WTC11 (cell line): ENCODE measurements at regions not wholly inside any gene's neighbourhood (a gene's known extent, or its start where the extent isn't known, plus 50 kb on each side); places are given as distances from the start of the nearest gene placed in this dataset.

Experiments
- ATAC-seq: fragments of 200-7000 bp; cut with Tn5 transposase; 2 replicates; pipeline ENCODE4 v1.10.0; 2021; ENCODE audit warnings: mild to moderate bottlenecking, moderate library complexity
- CTCF ChIA-PET: fragments of 300-600 bp; sonication (Branson Sonifier 250); formaldehyde crosslinking; loops from one replicate; lab custom pipeline; 2021; ENCODE audit warnings: antibody characterized with exemption; lab: Charles Lee
- POLR2A ChIA-PET: fragments of 350-600 bp; sonication (Branson Sonifier 250); formaldehyde crosslinking; loops from one replicate; lab custom pipeline; 2021; ENCODE audit warnings: antibody characterized with exemption; lab: Charles Lee
- DNase-seq: peaks from one replicate; pipeline ENCODE4 v3.0.0; 2021; ENCODE audit warnings: low spot score
- H3K27ac Mint-ChIP-seq: 2 replicates; pipeline ENCODE4 v1.8.0; 2021; ENCODE audit warnings: mixed read lengths
- H3K27me3 Mint-ChIP-seq: 2 replicates; pipeline ENCODE4 v1.8.0; 2021; ENCODE audit warnings: low read depth, mild to moderate bottlenecking, moderate library complexity, mixed read lengths
- H3K36me3 Mint-ChIP-seq: 2 replicates; pipeline ENCODE4 v1.8.0; 2021; ENCODE audit warnings: mixed read lengths
- H3K4me1 Mint-ChIP-seq: 2 replicates; pipeline ENCODE4 v1.8.0; 2022; ENCODE audit warnings: mixed read lengths
- H3K4me3 Mint-ChIP-seq: 2 replicates; pipeline ENCODE4 v1.8.0; 2021; ENCODE audit warnings: mild to moderate bottlenecking, moderate library complexity, mixed read lengths
- H3K9me3 Mint-ChIP-seq: 2 replicates; pipeline ENCODE4 v1.8.0; 2021; ENCODE audit warnings: mixed read lengths
- AR ChIP-seq: fragments of 250-450 bp; sonication (Bioruptor Pico); IDR thresholded peaks from 2 replicates; pipeline ENCODE4 v1.9.0; 2021; ENCODE audit warnings: mild to moderate bottlenecking
- ARID4B ChIP-seq: sonication (generic); formaldehyde crosslinking; IDR thresholded peaks from 2 replicates; pipeline ENCODE4 v1.8.0; 2023; ENCODE audit warnings: missing genetic modification reagents, mild to moderate bottlenecking, borderline replicate concordance
- ATF1 ChIP-seq: sonication (generic); formaldehyde crosslinking; IDR thresholded peaks from 2 replicates; pipeline ENCODE4 v1.8.1; 2023; ENCODE audit warnings: mild to moderate bottlenecking, moderate library complexity, missing genetic modification reagents
- ATF3 ChIP-seq: sonication (generic); formaldehyde crosslinking; conservative IDR thresholded peaks from 2 replicates; pipeline ENCODE4 v1.8.1; 2022; ENCODE audit warnings: mild to moderate bottlenecking, missing genetic modification reagents
- CDX4 ChIP-seq: fragments of 250-450 bp; sonication (Bioruptor Pico); IDR thresholded peaks from 2 replicates; pipeline ENCODE4 v1.9.0; 2021; ENCODE audit warnings: moderate library complexity, mild to moderate bottlenecking, inconsistent platforms, borderline replicate concordance
- HMGA2 ChIP-seq: fragments of 250-450 bp; sonication (Bioruptor Pico); IDR thresholded peaks from 2 replicates; pipeline ENCODE4 v1.4.0; 2021; ENCODE audit warnings: mild to moderate bottlenecking, moderate library complexity
- HMGXB4 ChIP-seq: sonication (generic); formaldehyde crosslinking; IDR thresholded peaks from 2 replicates; pipeline ENCODE4 v1.8.1; 2023; ENCODE audit warnings: mild to moderate bottlenecking, moderate library complexity, missing genetic modification reagents
- KAT7 ChIP-seq: sonication (generic); formaldehyde crosslinking; IDR thresholded peaks from 2 replicates; pipeline ENCODE4 v1.8.1; 2023; ENCODE audit warnings: missing genetic modification reagents, mild to moderate bottlenecking, borderline replicate concordance
- MAX ChIP-seq: sonication (generic); formaldehyde crosslinking; IDR thresholded peaks from 2 replicates; pipeline ENCODE4 v1.8.0; 2022; ENCODE audit warnings: mild to moderate bottlenecking, missing genetic modification reagents
- MLX ChIP-seq: sonication (generic); formaldehyde crosslinking; IDR thresholded peaks from 2 replicates; pipeline ENCODE4 v1.8.1; 2023; ENCODE audit warnings: mild to moderate bottlenecking, missing genetic modification reagents, moderate library complexity
- NFATC4 ChIP-seq: fragments of 250-450 bp; sonication (Bioruptor Pico); IDR thresholded peaks from 2 replicates; pipeline ENCODE4 v1.9.0; 2021; ENCODE audit warnings: mild to moderate bottlenecking
- NFE2L1 ChIP-seq: sonication (generic); formaldehyde crosslinking; IDR thresholded peaks from 2 replicates; pipeline ENCODE4 v1.8.1; 2023; ENCODE audit warnings: missing genetic modification reagents
- OVOL2 ChIP-seq: fragments of 250-450 bp; sonication (Bioruptor Pico); IDR thresholded peaks from 2 replicates; pipeline ENCODE4 v1.9.0; 2021; ENCODE audit warnings: mild to moderate bottlenecking, borderline replicate concordance
- RELA ChIP-seq: sonication (generic); formaldehyde crosslinking; IDR thresholded peaks from 2 replicates; pipeline ENCODE4 v1.8.1; 2022; ENCODE audit warnings: missing genetic modification reagents, mild to moderate bottlenecking, borderline replicate concordance
- TP53 ChIP-seq: sonication (generic); formaldehyde crosslinking; IDR thresholded peaks from 2 replicates; pipeline ENCODE4 v1.8.1; 2023; ENCODE audit warnings: mild to moderate bottlenecking, missing genetic modification reagents
- ZNF121 ChIP-seq: sonication (generic); formaldehyde crosslinking; IDR thresholded peaks from 2 replicates; pipeline ENCODE4 v1.8.0; 2023; ENCODE audit warnings: missing genetic modification reagents
- ZNF138 ChIP-seq: sonication (generic); formaldehyde crosslinking; conservative IDR thresholded peaks from 2 replicates; pipeline ENCODE4 v1.8.1; 2022; ENCODE audit warnings: mild to moderate bottlenecking, moderate library complexity, missing genetic modification reagents

- Mint-ChIP-seq H3K36me3 (no peaks in the 10 kb centered on the region), H3K4me3 (no peak overlapping the region), H3K27me3 (no peaks in the 10 kb centered on the region; the same call in 1 of the 2 replicates), H3K4me1 (peaks cover 8% of the 10 kb centered on the region), H3K9me3 (no peaks in the 10 kb centered on the region), H3K27ac (no peak overlapping the region)
- ChIA-PET POLR2A (no interaction called here), CTCF (no interaction called here)
- ATAC-seq (no peak), DNase-seq (no peak)
- TF ChIP-seq CDX4 (CRISPR knock-in tag) (no peak), KAT7 (CRISPR knock-in tag) (no peak), ARID4B (CRISPR knock-in tag) (no peak), HMGA2 (CRISPR knock-in tag) (no peak), TP53 (CRISPR knock-in tag) (no peak), NFE2L1 (CRISPR knock-in tag) (no peak), AR (CRISPR knock-in tag) (no peak), NFATC4 (no peak), ZNF138 (no peak), ATF3 (CRISPR knock-in tag) (no peak), RELA (CRISPR knock-in tag) (no peak), ATF1 (CRISPR knock-in tag) (no peak), ZNF121 (CRISPR knock-in tag) (no peak), OVOL2 (CRISPR knock-in tag) (no peak), HMGXB4 (CRISPR knock-in tag) (no peak), MLX (CRISPR knock-in tag) (no peak), MAX (CRISPR knock-in tag) (no peak)
These were observed 66.7 kb upstream of the GOLGA8B start for GRCh38 chr15:34650177-34650576.
